Stimulated activated CD4-positive, alpha-beta T cell treated with anti-CD3 and anti-CD28 coated beads, Interleukin-4, amount 100 ng/mL, for 48 hours (primary cell): ENCODE measurements at regions not wholly inside any gene's neighbourhood (a gene's known extent, or its start where the extent isn't known, plus 50 kb on each side); places are given as distances from the start of the nearest gene placed in this dataset.
"Not testable (repeated sequence)": the region's sequence is repeated elsewhere in the genome, so short reads cannot be mapped to it uniquely, and the experiment has no call there.

Source experiments
- DNase-seq, 2 donors: peaks; one replicate each; pipeline ENCODE4 v3.0.0-alpha.2; 2020; ENCODE audit warnings: low read depth in 2 of 2

- DNase-seq: not testable (repeated sequence)
Measured at GRCh38 chr5:15096686-15097085, 225.1 kb upstream of the ANKH start.

- DNase-seq: no peak
Measured at GRCh38 chr5:15092801-15093200, 221.2 kb upstream of the ANKH start.

- DNase-seq: no peak
Measured at GRCh38 chr5:15085671-15086070, 214.1 kb upstream of the ANKH start.

- DNase-seq: no peak
Measured at GRCh38 chr5:15082096-15082495, 210.5 kb upstream of the ANKH start.

GRCh38 chr5:15080219-15080618 is 208.6 kb upstream of the ANKH start:
- DNase-seq: no peak

- DNase-seq: no peak
Measured at GRCh38 chr5:15079566-15079965, 208.0 kb upstream of the ANKH start.

GRCh38 chr5:15074651-15075050 is 203.1 kb upstream of the ANKH start:
- no peak for DNase-seq

GRCh38 chr5:15073453-15073852 is 201.9 kb upstream of the ANKH start:
- DNase-seq: no peak

- DNase-seq: no peak
Measured at GRCh38 chr5:15070907-15071306, 199.3 kb upstream of the ANKH start.

GRCh38 chr5:15069407-15069905 is 197.9 kb upstream of the ANKH start:
- DNase-seq: no peak

- no peak for DNase-seq
Measured at GRCh38 chr5:15065091-15065490, 193.5 kb upstream of the ANKH start.

GRCh38 chr5:15064396-15064795 is 192.8 kb upstream of the ANKH start:
- DNase-seq: no peak

GRCh38 chr5:15056988-15057592 is 185.5 kb upstream of the ANKH start:
- DNase-seq: no peak

GRCh38 chr5:15044521-15044920 is 172.9 kb upstream of the ANKH start:
- no peak for DNase-seq

GRCh38 chr5:15037247-15037908 is 165.8 kb upstream of the ANKH start:
- DNase-seq: no peak

- DNase-seq: no peak
Measured at GRCh38 chr5:15034379-15034778, 162.8 kb upstream of the ANKH start.

GRCh38 chr5:15031180-15031579 is 159.6 kb upstream of the ANKH start:
- no peak for DNase-seq

GRCh38 chr5:15027764-15028163 is 156.2 kb upstream of the ANKH start:
- no peak for DNase-seq

- no peak for DNase-seq
Measured at GRCh38 chr5:15026944-15027343, 155.4 kb upstream of the ANKH start.

GRCh38 chr5:15026011-15026893 is 154.7 kb upstream of the ANKH start:
- DNase-seq: no peak

- DNase-seq: no peak
Measured at GRCh38 chr5:15023846-15024245, 152.3 kb upstream of the ANKH start.

GRCh38 chr5:15023266-15023665 is 151.7 kb upstream of the ANKH start:
- DNase-seq: no peak
